ENCODE measurements at regions not wholly inside any gene's neighbourhood (a gene's known extent, or its start where the extent isn't known, plus 50 kb on each side); places are given as distances from the start of the nearest gene placed in this dataset.

DNA sequence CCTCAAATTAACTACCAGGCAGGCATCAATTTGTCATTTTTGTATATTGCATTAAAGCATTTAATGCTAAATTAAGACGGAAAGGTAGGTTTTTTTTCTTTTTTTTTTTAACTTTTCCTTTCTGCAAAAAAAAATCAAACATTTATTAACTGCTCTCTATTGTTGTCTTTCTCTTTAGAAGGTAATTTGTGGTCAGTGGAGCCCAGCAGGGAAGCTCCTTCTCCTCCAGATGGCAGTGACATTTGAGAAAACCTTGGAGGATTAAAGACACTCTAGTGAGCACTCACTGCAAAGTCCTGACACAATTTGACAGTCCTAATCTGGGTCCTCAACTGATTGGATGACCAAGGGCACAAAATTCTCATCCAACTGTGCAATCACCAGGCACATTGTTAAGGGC, 102.4 kb downstream of the SLIT2 start:
- peak; percentile 64 for DNase-seq

DNA sequence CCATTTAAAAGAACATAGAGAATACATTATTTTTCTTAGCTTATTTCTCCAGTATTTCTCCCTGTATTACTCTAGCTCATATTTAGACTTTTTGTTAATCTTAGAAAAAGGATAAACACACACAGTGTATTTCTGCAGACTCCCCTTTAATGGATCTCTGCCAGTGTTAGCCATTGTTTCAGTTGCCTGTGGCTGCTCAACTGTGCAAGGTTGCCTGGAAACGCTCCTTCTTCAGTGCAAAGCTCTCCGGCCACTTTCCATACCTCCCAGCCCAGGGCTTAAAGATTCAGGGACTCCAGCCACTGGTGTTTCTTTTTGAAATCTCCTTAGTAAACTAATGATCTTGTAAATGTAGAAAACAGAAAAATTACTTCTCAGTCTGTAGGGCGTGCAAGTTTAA, 104.9 kb downstream of the SLIT2 start:
- DNase-seq, result peak; percentile 72

DNA sequence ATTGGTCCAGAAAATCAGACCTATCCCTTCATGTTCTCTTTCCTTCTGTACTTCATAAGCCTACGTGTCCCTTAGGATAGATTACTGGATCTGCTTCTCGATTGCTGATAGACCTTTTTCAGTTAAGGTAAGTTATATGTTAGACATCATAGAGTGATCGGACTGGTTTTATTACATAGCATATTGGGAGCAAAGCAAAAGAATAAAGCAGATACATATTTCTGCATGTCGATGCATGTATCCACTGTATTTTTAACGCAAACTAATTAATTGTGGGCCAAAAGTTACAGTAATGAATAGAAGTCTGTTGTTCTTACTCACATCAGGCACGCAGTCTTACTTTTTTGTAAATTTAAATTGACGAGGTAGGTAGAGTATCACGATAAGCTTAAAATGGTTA, 106.4 kb downstream of the SLIT2 start:
- no peak for DNase-seq

DNA sequence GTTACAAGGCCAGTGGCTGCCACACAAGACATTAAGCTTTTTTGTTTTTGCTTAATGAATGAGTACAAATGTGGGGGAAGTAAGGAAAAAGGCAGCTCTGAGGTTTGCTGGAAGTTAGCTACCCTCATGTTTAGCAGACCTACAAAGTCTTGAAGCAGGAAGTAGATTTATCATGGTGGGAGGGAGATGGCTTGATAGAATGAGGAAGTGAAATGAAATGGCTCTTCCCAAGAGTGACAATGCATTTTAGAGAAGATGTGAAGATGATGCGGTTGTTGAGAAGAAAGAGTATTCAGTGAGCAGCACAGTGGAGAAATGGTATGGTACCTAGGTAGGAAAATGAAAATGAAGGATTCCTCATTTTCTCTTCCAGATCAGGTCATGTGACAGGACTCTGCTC, 108.0 kb downstream of the SLIT2 start:
- no peak for DNase-seq

GRCh38 chr4:20362148-20362547, 110.4 kb downstream of the SLIT2 start:
- DNase-seq, result no peak

DNA sequence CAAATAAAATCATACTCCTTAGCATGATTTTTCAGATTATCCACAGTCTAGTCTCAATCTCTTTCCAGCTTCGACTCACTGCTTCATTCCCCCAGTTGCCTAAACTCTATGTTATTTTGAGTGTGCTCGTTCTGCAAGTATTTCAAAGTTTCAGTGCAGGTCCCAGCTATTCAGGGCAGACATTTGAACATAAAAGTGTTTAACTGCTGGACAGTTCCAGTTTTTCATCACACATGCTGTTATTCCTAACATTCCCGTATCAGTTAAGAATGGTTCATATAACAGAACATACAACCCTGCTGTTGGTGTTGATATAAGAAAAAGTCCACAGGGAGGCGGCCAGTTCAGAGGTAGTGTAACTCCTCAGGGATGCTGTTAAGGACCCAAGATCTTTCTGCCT, 113.3 kb downstream of the SLIT2 start:
- no peak for DNase-seq

DNA sequence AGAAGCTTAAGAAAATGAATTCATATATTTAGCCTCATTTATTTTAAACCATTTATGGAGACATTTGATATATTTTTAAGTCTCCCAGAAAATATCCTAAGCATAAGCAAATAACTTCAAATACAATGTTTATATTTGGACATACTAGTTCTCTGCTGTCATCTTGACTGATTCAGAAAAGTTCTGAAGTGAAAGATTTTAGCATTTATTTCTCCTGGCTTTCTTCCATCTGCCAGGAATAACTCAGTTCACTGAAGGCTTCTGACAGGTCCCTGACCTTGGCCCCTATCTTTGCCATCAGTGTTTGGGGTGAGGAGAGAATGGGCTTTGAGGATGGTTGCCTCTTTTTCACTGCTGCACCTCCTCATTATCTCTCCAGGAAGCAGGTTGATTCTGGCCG, 115.7 kb downstream of the SLIT2 start:
- DNase-seq, result no peak

DNA sequence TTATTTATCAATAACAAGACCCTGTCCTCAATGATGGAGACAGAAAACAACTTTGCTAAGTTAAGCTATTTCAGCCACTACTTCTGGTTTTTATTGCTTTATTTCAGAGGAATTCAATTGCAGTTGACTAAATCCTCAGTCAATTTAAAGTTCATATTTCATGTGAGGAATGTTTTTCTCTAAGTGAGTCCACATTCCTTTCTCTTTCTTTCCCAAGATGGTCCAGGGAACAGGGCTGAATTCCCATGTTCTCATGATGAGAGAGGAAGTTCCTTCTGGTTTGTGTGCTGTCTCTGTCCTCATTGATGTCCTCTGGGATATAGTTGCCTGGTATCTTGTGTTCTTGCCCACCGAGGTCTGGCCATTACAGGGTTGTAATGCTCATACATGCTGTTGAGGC, 117.2 kb downstream of the SLIT2 start:
- DNase-seq, result no peak

DNA sequence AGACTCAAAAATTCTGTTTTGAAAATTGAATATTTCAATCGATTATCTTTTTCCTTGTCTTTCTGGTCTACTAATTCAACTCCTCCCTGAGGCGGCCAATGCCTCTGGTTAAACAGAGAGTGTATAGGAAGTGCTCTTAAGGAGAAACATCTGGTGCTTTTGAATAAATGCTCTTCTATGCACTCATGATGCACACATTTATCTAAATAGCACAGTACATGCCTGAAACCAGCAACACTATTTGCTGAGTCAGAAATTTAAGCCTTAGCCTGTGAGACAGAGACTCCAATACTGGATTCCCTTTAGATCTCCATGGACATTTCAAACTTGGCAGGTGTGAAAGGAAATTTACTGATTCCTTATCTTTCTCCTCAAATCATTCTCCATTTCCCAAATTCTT, 118.6 kb downstream of the SLIT2 start:
- no peak for DNase-seq

DNA sequence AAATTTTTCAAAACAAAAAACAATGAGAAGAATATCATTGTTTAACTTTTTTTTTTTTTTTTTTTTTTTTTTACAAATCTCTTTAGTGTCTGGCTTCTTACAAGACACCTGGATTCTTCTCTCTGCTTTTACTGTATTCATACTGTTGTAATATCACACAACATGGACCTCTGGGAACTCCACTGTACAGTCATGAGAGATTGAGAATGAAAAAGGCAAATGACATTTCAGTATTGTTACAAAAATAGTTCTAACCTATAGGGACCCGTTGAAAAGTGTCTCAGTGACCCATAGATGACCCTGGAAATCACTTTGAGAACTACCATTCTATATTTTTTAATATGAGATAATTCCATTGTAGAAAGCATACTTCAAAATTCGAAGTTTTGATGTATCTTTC, 124.4 kb downstream of the SLIT2 start:
- DNase-seq, result no peak

DNA sequence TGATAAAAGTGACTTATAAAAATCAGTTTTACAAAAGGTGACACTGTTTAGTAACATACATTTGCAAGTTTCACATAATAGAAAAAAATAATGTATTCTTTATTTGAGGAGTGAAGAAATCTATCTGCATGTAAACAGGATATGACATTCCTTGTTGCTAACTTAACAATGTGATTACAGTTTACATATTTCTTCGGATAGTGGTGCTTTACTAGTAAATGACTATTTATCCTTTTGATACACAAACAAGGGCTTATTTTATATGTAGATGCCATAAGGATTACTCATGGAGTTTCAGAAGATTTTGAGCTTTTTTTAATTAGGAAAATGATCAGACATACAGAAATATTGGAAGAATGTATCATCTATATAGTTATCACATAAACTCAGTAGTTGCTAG, 126.5 kb downstream of the SLIT2 start:
- no peak for DNase-seq

DNA sequence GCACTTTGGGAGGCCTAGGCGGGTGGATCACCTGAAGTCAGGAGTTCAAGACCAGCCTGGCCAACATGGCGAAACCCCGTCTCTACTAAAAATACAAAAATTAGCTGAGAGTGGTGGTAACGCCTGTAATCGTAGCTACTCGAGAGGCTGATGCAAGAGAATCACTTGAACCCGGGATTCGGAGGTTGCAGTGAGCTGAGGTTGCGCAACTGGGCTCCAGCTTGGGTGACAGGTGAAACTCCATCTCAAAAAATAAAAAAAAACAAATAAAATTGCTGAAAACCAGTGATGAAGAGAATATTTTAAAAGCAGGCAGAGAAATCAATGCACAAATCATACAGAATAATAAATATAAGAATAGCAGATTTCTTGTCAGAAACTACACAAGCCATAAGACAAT, 129.3 kb downstream of the SLIT2 start:
- no peak for DNase-seq

- no peak for DNase-seq
Measured at GRCh38 chr4:20383283-20383682, 131.6 kb downstream of the SLIT2 start.

- DNase-seq, result no peak
Measured at GRCh38 chr4:20383969-20384368, 132.3 kb downstream of the SLIT2 start.

DNA sequence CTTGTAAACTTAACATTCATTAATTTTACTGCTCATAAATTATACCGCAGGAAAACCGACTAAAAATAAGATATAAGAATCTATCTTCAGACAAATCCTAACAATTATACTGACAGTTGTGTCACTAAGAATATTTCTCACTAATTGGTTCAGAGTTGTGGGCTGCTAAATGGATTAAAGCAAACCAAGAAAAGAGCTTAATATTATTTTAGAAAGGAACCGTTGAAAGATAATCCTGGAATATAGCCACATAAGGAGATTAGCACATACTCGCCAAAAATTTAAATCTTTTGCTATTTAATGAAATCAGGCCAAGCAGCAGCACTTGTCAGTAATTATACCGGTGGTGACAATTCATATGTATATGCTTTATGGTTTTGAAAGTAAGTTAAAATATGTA, 132.8 kb downstream of the SLIT2 start:
- DNase-seq, result no peak

DNA sequence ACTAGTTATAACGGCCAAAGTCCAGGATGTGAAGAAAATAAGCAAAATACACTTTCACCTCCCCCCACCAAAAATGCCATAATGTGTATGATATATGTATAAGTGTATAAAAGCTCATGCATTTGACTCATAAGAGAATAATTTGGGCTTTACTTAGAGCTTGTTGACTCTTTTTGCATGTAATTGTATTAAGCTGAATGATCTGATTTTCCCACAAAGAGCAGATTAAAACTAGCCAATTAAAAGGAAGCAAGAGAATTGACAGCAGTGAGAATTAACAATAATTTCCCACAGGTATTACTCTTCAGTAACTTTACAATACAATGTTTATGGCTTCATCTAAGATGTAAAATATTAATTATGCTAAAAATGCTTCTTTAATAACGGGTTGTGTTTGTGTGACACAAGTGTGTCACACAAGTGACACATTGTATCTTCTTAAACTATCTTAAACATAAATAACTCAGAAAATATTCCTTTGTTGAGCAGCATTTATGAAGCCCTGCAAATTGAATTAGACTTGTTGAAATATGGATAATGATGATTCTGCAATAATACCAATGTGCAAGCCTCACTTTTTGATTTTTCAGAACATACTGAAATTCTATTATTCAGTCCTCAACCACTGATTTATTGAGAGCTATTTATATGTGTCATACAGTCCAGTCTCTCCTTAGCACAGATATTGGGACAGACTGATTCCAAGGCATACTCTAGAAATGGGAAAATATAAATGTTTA, 134.5 kb downstream of the SLIT2 start:
- DNase-seq, result no peak

DNA sequence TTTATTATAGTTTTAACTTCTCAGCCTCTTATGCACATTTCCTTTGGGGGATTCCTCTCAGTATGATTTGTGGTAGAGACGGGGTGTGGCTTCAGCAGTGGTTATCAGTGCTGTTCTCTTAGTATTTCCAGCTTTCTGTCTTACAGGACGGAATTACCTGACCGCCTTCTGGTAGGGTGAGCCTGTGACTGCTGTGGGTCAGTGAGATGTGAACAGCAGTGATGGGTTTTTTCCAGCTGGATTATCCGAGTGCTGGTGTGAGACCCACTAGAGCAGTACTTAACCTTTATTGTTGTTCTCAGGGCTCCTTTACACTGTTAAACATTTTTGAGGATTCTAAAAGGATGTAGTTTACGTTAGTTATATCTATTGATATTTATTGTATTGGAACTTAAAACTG, 135.2 kb downstream of the SLIT2 start:
- DNase-seq, result no peak

DNA sequence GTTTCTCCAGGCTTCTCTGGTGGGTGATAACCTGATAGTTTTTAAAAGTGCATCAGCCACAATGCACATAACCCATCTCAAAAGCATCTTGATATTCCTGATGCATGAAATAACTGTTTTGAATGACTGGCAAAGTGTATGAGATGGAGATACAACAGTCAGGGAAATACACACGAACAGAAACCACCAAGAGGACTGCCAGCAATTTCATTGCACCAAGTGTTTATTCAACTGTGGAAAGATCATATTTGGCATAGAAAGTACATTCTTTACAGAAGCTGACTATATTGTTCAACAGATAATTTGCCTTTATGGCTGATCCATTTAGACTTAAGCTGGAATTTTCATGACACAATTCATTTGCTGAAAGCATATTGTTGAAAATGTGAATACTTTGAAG, 139.5 kb downstream of the SLIT2 start:
- DNase-seq, result peak; percentile 10

- DNase-seq, result no peak
Measured at GRCh38 chr4:20391912-20392311, 140.2 kb downstream of the SLIT2 start.

DNA sequence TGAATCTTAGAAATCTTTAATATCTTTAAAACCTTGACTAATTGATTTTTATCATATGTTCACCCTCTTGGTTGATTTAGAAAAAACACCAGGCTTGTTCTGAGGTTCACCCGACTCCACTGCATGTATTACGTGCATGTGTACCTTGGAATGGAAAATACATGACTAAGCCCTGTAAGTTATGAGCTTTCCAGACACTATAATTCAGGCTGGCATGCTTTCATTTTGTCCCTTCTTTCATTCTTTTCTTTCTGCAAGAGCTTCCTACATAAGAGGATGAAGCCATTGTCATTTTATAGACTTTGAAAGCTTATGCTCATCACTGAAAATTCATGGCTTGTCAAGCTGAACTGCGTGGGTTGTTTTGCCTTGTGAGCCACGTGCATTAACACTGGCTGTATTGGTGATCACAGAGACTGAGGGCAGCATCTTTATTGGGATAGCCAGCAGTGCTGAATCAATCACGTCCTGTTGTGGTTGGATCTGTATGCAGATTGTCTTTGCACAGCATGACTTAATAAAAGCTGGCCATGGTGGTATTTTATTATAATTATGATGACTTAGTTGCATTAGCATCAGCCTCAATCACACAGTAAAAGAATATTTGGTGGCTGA, 141.9 kb downstream of the SLIT2 start:
- DNase-seq, result no peak

- no peak for DNase-seq
Measured at GRCh38 chr4:20394512-20394911, 142.8 kb downstream of the SLIT2 start.

GRCh38 chr4:20395160-20395773, 143.6 kb downstream of the SLIT2 start:
- no peak for DNase-seq

DNA sequence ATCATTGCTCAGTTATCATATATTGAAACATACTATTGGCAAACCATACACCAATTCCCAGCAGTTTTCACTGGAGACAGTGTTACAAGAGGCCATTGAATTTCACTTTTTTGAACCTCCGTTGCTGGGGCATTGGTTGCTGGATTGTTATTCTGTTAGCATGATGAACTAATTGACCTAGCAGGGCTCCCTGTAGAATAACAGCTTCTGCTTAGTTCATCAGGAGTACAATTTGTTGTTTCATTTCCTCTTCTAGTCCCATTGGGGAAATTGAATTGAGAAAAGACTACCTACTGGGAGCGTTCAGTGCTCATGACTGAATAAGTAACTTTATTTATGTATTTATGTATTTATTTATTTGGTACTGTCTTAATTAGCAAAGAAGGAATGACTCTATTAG, 151.6 kb downstream of the SLIT2 start:
- DNase-seq, result no peak

DNA sequence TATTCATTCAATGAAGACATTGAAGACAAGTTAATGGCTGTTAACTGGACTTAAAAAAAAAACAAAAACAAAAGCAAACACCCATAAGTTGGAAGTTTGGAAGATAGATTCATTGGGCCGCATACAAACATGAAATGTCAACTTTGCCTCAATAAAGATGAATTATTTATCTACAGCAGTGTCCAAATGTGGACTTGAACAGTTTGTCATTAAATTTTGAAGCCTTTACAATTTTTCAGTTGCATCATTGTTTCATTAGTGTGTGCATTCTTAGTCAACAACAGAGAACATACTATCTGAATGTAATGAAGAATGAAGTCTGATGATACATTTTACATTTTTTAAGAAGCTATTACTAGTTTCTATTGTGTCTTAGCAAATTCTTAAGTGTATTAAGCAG, 152.1 kb downstream of the SLIT2 start:
- no peak for DNase-seq

- DNase-seq, result no peak
Measured at GRCh38 chr4:20408611-20409010, 156.9 kb downstream of the SLIT2 start.

Measured in DMS79 treated with DMSO at 0.1 percent for 48 hours (cell line).